NCI-H460 (cell line): ENCODE measurements at regions not wholly inside any gene's neighbourhood (a gene's known extent, or its start where the extent isn't known, plus 50 kb on each side); places are given as distances from the start of the nearest gene placed in this dataset.

Experiments used
- DNase-seq: peaks from one replicate; pipeline ENCODE4 v3.0.0-alpha.2; 2016; ENCODE audit warnings: low read depth; ENCODE audit errors: extremely low read depth

DNA sequence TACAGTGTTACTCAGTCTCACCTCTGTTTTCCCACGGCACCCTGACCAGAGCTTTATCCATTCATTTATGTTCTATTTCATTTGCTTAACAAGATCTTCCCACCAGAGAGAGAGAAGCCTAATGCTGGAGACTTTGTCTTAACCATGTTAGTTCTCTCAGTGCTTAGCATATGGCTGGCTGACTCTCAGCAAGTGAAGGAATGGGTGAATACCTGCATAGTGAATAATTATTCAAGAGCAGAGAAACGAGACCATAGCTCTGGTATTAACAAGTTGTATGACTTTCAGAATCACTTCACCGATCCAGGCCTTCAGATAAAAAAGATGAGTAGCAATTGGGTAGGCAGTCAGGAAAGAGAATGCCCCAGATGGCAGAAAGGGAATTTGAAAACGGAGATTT, 686.3 kb downstream of the LIG4 start:
- DNase-seq, result no peak

- DNase-seq, result no peak
Observed at GRCh38 chr13:107518780-107519179, 696.6 kb downstream of the LIG4 start.

DNA sequence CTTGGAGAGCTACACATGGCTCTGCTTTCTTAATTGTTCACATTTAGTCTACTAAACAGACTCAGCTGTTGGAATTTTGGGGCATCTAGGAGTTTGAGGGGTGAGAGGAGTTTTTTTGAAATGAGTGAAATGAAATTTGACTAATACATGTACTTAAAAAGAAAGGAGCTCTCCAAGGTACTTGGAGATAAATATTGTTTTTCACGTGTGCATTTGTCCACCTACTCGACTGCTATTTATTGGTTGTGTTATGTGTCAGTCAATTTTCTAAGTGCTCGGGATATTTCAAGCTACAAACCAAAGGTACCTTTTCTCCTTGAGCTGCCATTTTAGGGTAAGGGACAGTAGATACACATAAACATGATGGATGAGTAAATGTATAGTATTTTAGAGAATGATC, 697.0 kb downstream of the LIG4 start:
- no peak for DNase-seq

DNA sequence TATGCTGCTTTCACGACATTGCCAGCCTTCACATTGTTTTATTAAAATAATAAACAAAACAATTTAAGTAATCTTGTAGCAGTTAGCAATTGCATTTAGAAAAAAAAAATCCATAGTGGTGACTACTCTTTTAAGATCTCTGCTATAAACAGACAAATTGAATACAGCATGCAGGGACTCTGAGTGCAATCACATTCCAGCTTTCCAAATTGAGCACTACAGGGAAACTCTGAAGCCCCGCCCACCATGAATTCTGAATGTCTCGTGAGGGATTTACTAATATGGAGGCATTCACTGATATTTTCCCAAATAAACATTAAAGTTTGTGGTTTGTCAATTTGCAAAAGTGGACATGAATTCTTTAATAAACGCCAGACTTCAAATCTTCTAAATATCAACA, 698.8 kb downstream of the LIG4 start:
- no peak for DNase-seq

- no peak for DNase-seq
Observed at GRCh38 chr13:107512551-107512950, 702.8 kb downstream of the LIG4 start.

DNA sequence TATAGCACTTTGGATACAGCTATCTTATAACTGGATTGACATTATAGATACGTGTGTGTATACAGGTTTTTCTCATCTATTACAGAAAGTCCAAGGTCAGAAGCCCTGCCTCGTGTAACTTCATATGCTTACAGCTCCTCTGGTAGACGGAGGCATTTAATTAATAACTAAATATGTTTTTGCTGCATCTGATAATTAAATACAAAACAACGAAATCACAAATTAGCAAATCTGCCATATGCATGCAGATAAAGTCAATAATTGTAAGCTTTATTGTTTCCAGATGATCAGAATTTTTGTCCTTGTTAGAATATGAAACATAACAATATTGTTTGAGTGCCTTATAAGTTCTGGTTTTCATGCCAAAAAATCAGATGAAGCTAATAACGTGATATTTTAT, 717.7 kb downstream of the LIG4 start:
- DNase-seq, result no peak

DNA sequence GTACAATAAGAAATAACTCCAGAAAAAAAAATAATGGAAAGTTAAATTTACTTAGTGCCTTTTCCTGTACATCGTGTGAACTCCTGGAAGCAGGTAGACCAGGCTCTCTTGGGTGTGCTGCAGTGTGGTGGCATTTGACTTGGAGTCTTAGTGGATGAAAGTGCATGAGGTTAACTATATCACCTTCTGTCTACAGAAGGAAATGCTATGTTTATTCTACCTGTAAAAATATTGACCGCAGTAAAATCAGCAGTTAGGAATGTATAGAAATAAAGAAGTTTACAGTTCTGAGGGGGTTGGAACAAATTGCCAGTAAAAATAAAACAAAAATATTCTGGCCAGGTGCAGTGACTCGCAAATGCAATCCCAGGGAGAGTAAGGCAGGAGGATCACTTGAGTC, 722.1 kb downstream of the LIG4 start:
- no peak for DNase-seq

GRCh38 chr13:107482688-107483087, 732.6 kb downstream of the LIG4 start:
- DNase-seq, result no peak

GRCh38 chr13:107480130-107480529, 735.2 kb downstream of the LIG4 start:
- no peak for DNase-seq

GRCh38 chr13:107477772-107478379, 737.5 kb downstream of the LIG4 start:
- DNase-seq, result no peak

GRCh38 chr13:107475753-107476453, 739.4 kb downstream of the LIG4 start:
- DNase-seq, result no peak

DNA sequence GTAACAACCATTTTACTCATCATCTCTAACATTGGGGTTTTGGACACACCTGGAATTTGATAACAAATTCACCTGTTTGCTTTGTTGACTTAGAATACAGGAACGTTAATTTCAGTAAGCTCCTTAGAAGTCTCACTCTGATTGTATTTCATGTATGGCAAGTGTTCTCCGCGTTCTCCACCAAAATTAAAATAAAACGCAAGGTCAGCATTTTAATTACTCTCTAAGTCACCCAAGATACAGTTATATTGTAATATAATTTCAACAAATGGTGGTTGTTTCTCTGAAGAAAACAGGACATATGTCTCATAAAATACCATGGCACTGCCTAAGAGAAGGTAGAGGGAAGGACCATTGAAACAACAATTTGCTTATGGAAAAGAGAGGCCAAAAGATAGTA, 742.1 kb downstream of the LIG4 start:
- DNase-seq, result no peak

DNA sequence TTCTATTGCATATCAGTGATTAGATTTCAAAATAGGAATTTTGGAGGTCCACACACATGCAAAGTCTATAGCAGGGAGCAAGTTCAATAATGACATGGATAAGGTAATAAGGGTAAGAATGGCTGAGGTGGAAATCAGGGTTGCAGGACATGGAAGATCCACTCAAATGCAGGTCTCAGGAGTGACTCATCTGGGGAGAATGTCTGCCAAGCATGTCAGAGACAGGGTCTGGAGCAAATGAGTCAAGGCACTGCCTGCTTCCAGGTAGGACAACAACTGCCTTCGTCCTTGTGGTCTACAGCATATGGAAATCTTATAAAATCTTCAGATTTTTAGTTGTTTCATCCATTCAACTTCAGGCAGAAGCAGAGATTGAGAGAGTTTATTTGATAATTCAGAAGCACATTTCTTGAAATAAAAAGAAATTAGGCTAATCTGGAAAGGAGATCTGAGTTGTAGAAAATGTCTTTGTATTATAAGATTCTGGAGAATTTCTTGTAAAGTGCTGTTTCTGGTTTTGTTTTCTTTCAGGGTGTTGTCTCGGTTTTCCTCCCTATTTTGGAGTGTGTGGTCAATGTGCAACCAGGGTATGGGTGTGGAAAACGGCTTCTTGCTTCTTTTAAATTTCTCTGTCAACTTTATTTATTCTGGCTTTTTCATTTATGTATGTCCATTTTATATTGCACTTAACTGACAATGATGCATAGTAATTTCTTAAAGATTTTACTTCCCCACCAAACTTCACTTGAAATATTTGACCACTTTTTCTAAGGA, 748.8 kb downstream of the LIG4 start:
- DNase-seq, result peak; percentile 56

- peak; percentile 83 for DNase-seq
Observed at GRCh38 chr13:107462501-107462900, 752.8 kb downstream of the LIG4 start.

DNA sequence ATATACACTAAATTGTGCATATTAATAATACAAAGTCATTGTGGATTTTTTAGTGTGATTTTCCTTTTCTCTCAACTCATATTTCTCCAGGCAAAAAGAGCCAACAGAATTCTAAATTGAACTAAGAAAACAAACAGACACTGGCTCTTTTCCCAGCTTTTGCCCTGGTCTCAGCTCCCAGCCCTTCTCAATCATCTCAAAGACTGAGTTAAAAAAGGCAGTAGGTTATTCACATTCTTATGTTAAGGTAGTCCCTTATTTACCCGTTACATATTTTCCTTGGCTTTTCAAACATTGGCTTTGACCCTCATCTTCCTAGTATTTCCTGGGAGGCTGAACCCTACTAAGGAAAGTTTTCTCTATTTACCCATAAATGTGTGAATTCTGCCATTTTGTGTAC, 753.6 kb downstream of the LIG4 start:
- peak; percentile 65 for DNase-seq

DNA sequence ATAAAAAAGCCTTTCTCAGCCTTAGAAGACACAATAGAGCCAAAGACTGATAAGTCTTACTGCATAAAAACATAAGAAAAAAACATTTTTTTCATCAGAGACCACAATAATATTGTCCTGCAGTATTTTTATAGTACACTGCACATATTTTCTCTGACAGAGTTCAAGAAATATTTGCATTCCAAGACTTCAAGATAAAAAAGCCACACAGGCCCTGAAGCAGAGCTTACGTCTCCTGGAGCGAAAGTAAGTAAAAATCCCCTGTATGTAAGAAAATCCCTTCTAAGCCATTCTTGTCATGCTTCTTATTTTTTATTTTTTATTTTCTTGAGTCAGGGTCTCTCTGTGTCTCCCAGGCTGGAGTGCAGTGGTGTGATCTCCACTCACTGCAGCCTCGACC, 755.9 kb downstream of the LIG4 start:
- no peak for DNase-seq

DNA sequence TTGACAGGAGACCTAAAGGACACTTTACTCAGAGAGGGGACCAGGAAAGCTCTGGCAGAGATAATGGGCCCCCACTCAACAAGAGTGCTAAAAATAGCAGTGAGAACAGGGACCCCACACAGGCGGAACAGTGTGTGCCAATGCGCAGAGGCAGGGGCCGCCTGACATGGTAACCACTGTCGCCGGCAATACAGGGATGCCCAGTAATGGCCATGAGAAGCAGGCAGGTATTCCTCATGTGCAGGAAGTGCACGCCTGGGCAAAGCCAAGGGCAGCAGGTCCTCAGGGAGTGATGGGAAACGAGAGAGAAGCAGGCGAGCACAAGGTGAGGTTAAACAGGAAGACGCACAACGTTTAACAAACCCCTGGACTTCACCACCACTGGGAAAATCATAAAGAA, 757.1 kb downstream of the LIG4 start:
- no peak for DNase-seq

DNA sequence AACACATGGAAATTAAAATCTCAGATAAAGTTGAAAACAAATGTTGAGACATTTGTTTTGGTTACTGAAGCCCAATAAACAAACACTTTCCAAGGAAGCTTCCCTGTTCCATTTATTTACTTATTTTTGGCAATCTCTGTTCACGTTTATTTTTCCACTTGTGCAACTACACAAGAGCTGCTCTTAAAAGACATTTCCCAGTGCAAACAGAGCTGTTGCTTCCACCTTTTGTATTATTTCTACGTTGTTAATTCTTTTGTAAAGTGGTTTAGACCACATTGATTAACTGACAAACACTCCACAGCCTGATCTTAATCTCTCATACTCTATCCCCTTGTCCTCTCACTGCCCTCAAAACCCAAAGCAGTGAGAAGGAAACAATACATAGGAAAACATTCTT, 757.6 kb downstream of the LIG4 start:
- no peak for DNase-seq

DNA sequence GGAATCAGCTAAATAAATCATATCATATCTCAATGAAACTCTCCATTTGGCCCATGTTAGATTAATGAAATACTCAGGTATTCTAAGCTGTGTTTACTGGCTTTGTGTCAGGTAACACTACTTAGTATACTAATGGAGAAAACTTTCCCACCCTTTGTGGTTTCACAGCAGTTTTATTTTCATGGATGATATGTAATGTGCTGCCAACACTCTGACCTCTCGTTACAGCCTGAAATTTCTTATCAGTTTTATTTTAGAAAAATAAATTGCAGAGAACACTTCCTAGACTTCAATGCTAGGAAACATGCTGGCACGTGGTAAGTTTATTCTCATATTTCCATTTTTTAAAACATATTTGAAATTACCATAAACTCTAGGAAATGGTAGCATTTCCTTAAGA, 758.9 kb downstream of the LIG4 start:
- DNase-seq, result no peak

- DNase-seq, result no peak
Observed at GRCh38 chr13:107452833-107453232, 762.5 kb downstream of the LIG4 start.

DNA sequence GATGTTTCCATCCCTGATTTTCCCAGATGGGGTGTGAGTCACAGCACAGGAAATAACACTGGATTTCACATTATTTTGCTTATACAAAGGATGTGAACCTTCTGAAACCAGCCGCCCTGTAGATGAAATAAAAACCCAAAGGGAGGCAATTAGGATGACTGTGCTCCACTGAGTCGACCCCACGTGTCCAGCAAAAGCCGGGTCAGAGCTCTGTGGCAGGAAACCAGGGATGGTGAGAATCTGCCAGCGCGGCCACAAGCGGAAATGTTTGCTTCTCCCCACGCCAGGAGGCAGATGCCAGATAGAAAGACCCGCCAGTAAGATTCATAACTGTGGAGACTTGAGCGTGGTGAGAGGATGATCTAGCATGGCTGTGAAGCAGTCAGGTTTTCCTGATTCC, 764.4 kb downstream of the LIG4 start:
- DNase-seq, result peak; percentile 94

DNA sequence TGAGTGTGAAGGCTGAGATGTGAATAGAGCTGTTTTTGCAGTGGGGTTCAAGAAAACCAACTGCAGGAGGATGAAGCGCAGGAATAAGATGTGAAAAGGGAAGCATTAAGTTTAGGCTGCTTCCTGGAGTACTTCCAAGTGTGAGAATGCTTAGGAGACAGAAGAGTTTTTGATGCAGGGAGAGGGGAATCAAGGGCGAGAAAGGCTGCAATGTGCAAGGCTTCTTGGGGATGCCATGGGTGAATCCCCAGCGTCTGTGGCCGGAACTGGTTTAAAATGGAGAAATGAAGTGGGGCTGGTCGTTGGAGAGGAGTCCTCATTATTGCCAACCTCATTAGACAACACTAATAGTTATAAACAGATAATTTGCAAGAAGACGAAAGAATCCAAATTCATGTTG, 764.9 kb downstream of the LIG4 start:
- peak; percentile 44 for DNase-seq
